Suprapubic skin (tissue), 4 donors: ENCODE measurements at regions not wholly inside any gene's neighbourhood (a gene's known extent, or its start where the extent isn't known, plus 50 kb on each side); places are given as distances from the start of the nearest gene placed in this dataset.

ENCODE experiments used
- CTCF ChIP-seq, 2 donors: fragments of 200-600 bp in 1 of 2; fragments of 450-650 bp in 1 of 2; sonication (generic) in 1 of 2; IDR thresholded peaks; one replicate each; pipeline ENCODE4 v1.5.1; 2016 to 2019; ENCODE audit warnings: antibody characterized with exemption in 2 of 2, mild to moderate bottlenecking in 1 of 2, moderate library complexity in 1 of 2
- EP300 ChIP-seq: sonication (generic); formaldehyde crosslinking; IDR thresholded peaks from one replicate; pipeline ENCODE4 v1.6.1; 2017; ENCODE audit warnings: antibody characterized with exemption
- POLR2A ChIP-seq, 2 donors: fragments of 450-650 bp; IDR thresholded peaks; one replicate each; pipeline ENCODE4 v1.6.1; 2017; ENCODE audit warnings: antibody characterized with exemption in 2 of 2, mild to moderate bottlenecking in 2 of 2, moderate library complexity in 2 of 2
- POLR2AphosphoS5 ChIP-seq, 3 donors: sonication (generic); formaldehyde crosslinking; IDR thresholded peaks; one replicate each; pipeline ENCODE4 v1.6.1; 2017; ENCODE audit warnings: antibody characterized with exemption in 3 of 3

DNA sequence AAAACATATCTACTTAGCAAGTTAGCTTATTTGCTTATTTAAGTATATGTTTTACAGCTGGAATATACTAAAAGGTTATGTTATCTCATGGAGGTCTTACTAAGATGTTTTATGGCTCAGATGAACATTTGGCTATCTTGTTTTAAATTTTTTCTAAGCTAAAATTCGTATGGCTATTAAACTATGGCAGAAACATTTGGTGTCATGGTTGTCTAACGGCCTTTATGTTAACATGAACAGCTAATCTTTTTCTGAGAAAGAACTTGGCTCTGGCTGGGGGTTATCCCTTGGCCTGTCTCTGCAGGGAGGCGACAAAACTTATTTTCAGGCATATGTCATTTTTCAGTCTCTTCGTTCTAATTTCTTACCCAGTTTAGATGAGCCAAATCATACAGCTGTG is 101.5 kb upstream of the MTPN start:
- TF ChIP-seq CTCF (IDR thresholded peaks at IDR 0.05) = no peak
- TF ChIP-seq POLR2AphosphoS5 (IDR thresholded peaks at IDR 0.05) = no peak
- TF ChIP-seq POLR2A (IDR thresholded peaks at IDR 0.05) = no peak
- no peak for TF ChIP-seq EP300
